GM21723 (cell line): ENCODE measurements at regions not wholly inside any gene's neighbourhood (a gene's known extent, or its start where the extent isn't known, plus 50 kb on each side); places are given as distances from the start of the nearest gene placed in this dataset.
"Not testable (repeated sequence)": the region's sequence is repeated elsewhere in the genome, so short reads cannot be mapped to it uniquely, and the experiment has no call there.

Source experiments
- ATAC-seq: cut with Tn5 transposase; IDR thresholded peaks from one replicate; pipeline ENCODE4 v1.9.1; 2021; ENCODE audit warnings: mild to moderate bottlenecking, moderate library complexity; ENCODE audit not compliant: unreplicated experiment

DNA sequence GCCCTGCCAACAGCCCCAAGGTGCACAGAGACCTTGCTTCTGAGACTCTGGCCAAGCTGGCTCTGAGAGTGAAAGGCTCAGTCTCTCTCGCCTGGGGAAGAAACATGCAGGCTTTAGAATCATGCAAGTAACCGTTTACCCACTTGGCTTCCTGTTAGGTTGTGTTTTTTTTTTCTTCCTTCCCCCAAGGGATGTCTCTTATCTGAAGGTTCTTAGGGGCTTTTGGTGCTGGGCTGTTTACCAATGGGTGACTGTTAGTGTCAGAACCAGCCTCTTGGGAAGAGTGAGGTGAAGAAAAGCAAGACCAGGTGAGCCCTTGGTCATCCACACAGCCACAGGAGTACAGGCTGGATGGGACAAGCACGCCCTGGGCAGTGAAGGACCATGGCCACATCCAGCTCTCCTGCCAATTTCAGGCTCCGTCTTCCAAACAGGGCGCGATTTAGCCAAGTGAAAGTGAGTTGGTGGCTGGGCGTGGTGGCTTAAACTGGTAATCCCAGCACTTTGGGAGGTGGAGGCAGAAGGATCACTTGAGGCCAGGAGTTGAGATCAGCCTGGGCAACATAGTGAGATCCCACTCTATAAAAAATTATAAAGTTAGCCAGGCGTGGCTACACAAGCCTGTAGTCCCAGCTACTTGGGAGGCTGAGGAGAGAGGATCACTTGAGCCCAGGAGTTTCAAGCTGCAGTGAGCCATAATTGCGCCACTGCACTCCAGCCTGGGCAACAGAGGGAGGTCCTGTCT, 76.3 kb upstream of the CUX1 start:
- ATAC-seq, result no peak

DNA sequence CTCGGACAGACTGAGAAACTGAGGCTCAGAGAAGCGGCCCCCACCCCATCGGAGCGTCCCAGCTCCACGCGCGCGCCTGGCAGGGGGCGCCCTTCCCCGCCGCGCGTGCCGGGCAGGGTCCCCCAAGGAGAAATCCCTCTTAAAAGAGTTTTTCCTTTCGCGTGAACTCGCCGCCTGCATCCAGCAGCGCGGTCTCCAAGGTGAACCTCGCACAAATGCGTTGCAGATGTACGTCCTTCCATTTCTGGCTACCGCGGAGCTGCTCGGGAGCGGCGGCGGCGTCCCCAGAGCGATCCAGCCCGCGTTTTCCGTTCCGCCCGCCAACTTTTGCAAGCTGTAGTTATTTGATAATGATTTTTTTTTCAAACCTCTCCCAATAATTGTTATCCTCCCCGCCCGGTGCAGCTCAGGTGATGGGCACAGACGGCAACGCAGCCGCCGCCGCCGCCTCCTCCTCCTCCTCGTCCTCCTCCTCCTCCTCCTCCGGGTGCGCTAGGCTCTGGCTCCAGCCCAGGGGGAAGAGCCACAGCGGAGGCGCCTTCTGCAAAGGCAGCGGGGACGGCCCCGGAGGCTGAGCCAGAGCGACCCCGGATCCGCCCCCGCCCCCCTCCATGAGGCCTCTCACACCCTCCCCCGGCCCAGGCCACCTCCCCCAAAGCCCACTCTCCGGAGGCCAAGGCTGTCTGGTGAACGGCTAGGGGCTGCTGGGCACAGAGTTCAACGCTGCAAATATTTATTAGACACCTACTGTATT, 74.0 kb upstream of the CUX1 start:
- ATAC-seq, result peak; percentile 35

DNA sequence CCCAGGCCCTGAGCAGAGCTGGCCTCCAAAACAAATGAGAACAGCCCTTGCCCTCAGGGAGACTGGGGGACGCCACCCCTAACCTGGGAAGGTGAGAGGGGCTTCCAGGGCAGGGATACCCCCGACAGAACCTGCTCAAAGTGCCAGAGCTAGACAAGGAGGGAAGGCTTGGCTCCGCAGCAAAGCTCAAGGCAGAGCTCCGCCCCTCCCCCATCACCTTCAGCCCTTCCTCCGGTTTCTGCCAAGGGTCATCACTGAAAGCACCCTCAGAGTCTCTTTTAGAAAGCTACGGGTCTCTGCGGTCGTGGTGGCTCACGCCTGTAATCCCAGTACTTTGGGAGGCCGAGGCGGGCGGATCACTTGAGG, 73.4 kb upstream of the CUX1 start:
- ATAC-seq, result no peak

DNA sequence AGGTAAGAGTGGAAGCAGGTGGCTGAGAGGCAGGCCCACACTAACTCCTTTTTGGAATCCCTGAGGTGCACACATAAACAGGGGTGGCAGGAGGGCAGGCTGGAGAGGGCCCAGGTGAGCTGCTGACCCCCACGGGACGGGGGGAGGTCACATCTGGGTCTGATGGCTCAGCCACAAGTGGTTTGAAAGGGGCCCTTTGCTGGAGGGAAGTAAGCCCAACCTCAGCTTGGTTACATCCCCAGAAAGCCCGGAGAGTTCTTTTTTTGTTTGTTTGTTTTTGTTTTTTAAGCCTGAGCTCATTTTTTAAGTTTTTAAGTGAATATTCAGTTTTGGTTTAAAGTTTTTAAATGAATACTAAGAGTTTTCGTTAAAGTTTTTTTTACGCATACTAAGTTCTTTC, 72.8 kb upstream of the CUX1 start:
- ATAC-seq, result no peak

DNA sequence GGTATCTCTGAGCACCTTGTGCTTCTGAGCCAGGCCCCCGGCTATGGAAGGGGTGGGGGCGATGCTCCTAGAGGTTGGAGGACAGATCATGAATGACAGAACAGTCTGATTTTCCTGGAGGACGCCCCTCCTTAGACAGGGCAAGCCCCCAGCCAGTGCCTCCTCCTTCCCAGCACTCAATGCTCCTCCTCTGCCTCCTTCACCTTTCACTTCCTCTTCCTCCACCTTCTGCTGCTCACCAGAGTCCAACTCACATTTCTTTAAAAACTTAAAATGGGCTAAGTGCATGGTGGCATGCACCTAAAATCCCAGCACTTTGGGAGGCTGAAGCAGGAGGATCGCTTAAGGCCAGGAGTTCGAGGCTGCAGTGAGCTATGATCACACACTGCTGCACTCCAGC, 71.1 kb upstream of the CUX1 start:
- ATAC-seq, result peak; percentile 60

DNA sequence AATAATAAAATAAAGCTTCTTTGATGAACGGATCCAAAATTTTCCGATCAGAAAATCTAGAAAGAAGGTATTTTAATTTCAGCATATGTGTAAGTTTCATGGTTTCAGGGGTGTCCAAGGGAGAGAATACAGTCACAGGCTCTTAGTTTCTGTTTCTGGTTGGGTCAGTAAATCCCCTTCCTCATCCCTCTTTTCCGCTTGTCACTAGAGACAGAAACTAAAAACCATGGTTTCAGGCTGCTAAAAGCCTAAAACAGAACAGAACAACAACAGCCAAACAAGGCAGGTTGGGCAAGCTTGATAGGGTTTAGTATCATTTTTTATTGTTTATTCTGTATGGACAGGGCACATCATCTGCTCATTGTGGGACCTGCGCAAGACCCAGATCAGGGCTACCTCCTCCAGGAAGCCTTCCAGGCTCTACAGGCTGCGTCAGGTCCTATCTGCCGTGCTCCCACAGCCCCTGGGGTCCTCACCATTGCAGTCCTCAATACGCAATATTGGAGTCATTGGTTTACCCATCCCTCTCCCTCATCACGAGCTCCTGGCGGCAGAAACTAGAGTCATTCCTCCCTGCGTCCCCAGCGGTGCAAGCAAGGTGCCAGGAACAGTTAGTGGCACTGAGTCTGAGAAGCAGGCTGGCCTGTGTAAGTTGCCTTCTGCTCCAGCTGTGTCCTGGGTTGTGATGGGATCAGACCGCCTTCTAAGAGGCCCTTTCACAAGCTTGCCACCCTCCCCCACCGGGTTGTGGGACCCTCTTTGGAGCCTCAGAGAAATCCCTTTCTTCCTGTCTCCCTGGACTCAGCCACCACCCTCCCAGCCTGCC, 70.2 kb upstream of the CUX1 start:
- ATAC-seq, result no peak

DNA sequence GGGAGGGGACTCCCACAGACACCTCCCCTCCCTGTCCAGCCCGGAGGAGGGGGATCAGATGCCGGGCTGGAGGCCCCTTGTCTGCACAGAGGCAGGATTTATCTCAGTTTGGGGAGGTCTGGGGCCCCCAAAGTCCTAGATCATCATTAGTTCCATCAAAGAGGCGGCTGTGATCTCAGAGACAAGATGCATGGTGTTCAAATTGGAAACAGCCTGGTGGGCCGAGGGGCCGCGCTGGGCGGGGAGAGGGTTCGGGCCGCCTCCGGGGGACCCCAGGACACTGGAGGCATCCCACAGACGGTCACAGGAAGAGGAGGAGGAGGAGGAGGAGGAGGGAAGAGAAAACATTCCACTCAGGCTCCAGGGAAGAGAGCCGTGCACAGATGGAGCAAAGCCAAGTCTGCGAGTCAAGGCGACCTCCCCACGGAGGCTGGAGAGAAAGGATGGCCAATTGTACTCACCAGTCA, 69.5 kb upstream of the CUX1 start:
- ATAC-seq, result no peak

DNA sequence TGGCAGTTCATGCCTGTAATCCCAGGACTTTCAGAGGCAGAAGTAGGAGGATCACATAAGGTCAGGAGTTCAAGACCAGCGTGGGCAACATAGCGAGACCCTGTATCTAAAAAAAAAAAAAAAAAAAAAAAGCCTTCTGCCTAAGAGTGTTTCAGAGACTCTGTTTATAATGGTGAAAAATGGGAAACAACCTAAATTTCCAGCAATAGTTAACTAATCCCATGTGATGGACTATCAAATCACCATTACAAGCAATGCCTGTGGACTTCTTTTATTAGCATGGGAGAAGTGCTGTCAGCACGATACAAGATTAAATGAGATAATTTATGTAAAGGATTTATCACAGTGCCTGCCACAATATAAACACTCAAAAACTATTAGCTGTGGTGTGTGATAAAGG, 67.5 kb upstream of the CUX1 start:
- ATAC-seq, result no peak

DNA sequence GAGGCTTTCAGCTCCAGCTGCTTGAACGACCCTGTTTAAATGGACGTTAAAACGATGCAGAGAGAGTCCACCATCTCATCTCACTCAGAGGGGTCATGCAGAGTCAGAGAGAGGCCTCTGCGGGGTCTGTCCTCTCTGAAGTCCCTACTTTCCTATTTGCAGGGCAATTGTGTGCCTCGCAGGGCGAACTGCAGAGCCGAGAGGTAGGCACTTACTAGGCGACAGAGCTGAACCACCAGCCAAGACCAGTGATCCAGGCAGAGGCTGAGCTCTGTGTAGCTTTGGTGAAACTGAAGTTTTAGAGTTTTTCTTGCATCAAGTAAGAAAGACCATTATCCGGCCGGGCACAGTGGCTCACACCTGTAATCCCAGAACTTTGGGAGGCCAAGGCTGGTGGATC, 64.1 kb upstream of the CUX1 start:
- ATAC-seq, result no peak

DNA sequence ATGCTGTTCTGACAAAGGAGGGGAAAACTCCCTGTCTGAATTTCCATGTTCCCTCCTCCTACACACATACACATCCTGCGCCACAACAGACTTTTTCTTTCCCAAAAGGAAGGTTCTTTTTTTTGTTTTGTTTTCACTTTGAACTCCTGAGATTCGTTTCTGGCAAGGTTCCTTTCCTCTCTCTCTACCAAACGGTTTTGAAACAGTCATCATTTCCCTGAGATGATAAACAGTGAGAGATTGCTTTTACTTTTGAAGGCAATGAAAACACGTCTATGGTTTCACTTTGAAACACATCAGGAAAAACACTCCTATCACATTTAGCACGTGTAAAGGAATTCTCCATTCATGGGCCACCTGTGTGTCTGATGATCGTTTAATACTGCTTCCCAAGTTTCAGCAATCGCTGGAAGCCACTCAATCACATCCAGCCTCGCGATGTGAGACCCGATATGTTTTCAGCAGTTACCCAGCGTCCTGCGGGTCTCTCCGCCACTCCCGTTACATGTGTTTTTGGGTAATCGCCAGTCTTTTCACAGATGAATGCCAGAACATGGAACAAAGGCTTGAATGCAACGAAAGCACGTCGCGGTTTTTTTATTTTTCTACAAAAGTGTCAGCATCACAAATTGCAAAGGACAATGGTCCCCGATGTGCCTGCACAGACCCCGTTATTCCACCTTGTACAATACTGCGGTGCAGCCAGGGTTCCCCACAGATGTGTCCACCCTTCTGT, 62.8 kb upstream of the CUX1 start:
- no peak for ATAC-seq

DNA sequence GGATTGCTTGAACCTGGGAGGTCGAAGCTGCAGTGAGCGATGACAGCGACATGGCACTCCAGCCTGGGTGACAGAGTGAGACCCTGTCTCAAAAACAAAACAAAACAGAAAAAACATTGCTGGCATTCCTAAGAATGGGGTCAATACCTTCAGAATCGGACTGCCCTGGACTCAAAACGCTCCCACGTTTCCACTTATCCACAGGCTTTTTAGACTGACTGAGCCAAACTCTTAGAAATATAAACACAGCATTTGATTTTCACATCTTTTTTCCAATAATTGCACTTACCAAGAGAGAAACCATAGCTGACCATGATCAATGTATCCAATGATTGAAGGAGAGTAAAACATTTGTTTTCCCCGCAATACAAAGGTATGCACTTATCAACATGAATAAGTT, 59.5 kb upstream of the CUX1 start:
- ATAC-seq, result no peak

DNA sequence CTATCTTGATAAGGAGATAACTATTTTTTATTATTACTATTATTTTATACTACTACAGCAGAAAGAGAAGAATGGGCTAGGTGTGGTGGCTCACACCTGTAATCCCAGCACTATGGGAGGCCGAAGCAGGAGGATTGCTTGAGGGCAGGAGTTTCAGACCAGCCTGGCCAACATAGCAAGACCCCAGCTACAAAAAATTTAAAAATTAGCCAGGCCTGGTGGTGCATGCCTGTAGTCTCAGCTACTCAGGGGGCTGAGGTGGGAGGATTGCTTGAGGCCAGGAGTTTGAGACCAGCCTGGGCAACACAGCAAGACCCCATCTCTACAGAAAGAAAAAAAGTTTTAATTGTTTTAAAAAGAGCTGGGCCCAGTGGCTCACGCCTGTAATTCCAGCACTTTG, 58.9 kb upstream of the CUX1 start:
- not testable (repeated sequence) for ATAC-seq

DNA sequence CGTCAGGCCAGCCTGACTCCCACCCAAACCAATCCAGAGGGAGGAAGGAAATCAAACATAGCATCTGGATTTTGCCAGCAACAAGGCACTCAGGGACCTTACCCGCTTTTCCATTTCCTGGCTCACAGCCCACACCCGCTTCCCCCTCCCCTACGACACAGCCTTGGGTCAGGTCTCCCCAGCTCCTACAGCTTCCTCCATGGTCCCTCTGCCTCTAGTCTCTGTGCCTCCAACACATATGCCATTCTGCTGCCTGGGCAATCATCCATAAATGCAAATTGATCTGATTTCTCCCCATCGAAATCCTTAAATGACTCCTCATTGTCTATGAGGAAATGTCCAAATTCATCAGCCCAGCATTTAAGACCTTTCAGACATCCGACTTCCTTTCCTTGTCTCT, 53.2 kb upstream of the CUX1 start:
- ATAC-seq, result no peak

DNA sequence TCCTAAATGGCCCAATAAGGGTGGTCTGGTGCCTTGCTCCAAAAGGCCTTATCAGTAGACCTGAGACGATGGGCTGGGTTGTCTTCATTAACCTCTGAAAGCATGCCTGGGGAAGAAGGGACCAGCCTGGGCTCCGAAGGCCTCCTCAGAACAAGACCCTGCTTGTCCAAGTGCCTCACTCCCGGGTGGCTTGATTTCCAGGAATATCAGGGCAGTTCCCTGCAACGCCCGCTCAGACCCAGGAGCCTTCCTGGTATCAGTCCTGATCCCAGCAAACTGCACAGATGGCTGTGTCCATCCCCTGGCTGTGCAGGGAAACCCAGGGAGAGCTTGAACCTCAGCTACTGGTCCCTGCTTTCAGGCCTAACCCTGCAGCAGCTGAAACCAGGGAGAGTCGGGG, 49.9 kb upstream of the CUX1 start:
- no peak for ATAC-seq
